ENCODE measurements at regions not wholly inside any gene's neighbourhood (a gene's known extent, or its start where the extent isn't known, plus 50 kb on each side); places are given as distances from the start of the nearest gene placed in this dataset.
"Not testable (repeated sequence)": the region's sequence is repeated elsewhere in the genome, so short reads cannot be mapped to it uniquely, and the experiment has no call there.

- POLR2A ChIA-PET (ENCODE audit: low non-redundant PET) = no interaction called here
- TF ChIP-seq CTCF (conservative IDR thresholded peaks at IDR 0.05; ENCODE audit: low read depth) = no peak
- DNase-seq (ENCODE audit: low spot score) = no peak
- no peak overlapping the region for H3K27ac ChIP-seq
- CTCF ChIA-PET = no interaction called here
Observed at GRCh38 chr10:52390388-52390787, 76.3 kb downstream of the DKK1 start.

GRCh38 chr10:52391927-52392602 is 78.0 kb downstream of the DKK1 start:
- no peak for TF ChIP-seq CTCF (conservative IDR thresholded peaks at IDR 0.05; ENCODE audit: low read depth)
- POLR2A ChIA-PET (ENCODE audit: low non-redundant PET) = no interaction called here
- no peak overlapping the region for H3K27ac ChIP-seq
- CTCF ChIA-PET = no interaction called here
- no peak for DNase-seq (ENCODE audit: low spot score)

GRCh38 chr10:52394246-52394645 is 80.2 kb downstream of the DKK1 start:
- DNase-seq (ENCODE audit: low spot score) = no peak
- POLR2A ChIA-PET (ENCODE audit: low non-redundant PET) = interaction anchor here (0.6 kb wide), 1 partner anchor 41 kb away, joined by 5 read pairs; no protein-coding TSS in a partner anchor
- H3K27ac ChIP-seq = no peak overlapping the region
- CTCF ChIA-PET = interaction anchor here (0.6 kb wide), 1 partner anchor 1463 kb away, joined by 3 read pairs; no protein-coding TSS in a partner anchor
- TF ChIP-seq CTCF (conservative IDR thresholded peaks at IDR 0.05; ENCODE audit: low read depth) = no peak

GRCh38 chr10:52400562-52400961 is 86.5 kb downstream of the DKK1 start:
- CTCF ChIA-PET = no interaction called here
- POLR2A ChIA-PET (ENCODE audit: low non-redundant PET) = no interaction called here
- TF ChIP-seq CTCF (conservative IDR thresholded peaks at IDR 0.05; ENCODE audit: low read depth) = no peak
- no peak for DNase-seq (ENCODE audit: low spot score)
- H3K27ac ChIP-seq = no peak overlapping the region

GRCh38 chr10:52403801-52404200 is 89.7 kb downstream of the DKK1 start:
- POLR2A ChIA-PET (ENCODE audit: low non-redundant PET) = not testable (repeated sequence)

GRCh38 chr10:52409195-52409594 is 95.1 kb downstream of the DKK1 start:
- no peak for DNase-seq (ENCODE audit: low spot score)
- POLR2A ChIA-PET (ENCODE audit: low non-redundant PET) = no interaction called here
- CTCF ChIA-PET = interaction anchor here (0.5 to 0.8 kb wide), 2 partner anchors 95 to 159 kb away, joined by 3 read pairs; partner anchors contain the start of gene DKK1
- H3K27ac ChIP-seq = no peak overlapping the region
- no peak for TF ChIP-seq CTCF (conservative IDR thresholded peaks at IDR 0.05; ENCODE audit: low read depth)

More at GRCh38 chr10:52403801-52404200, 89.7 kb downstream of the DKK1 start:
- CTCF ChIA-PET; H3K27ac ChIP-seq; DNase-seq (ENCODE audit: low spot score): not testable (repeated sequence)

GRCh38 chr10:52409928-52410327 is 95.8 kb downstream of the DKK1 start:
- POLR2A ChIA-PET (ENCODE audit: low non-redundant PET) = no interaction called here
- H3K27ac ChIP-seq = no peak overlapping the region
- no peak for TF ChIP-seq CTCF (conservative IDR thresholded peaks at IDR 0.05; ENCODE audit: low read depth)
- DNase-seq (ENCODE audit: low spot score) = no peak
- CTCF ChIA-PET = no interaction called here
